NOMO-1 (cell line): ENCODE measurements at regions not wholly inside any gene's neighbourhood (a gene's known extent, or its start where the extent isn't known, plus 50 kb on each side); places are given as distances from the start of the nearest gene placed in this dataset.

ENCODE experiments used
- DNase-seq, 2 experiments: peaks; one replicate each; lab custom pipeline; 2025; ENCODE audit not compliant: unreplicated experiment in 2 of 2; lab: John Stamatoyannopoulos, UW

DNA sequence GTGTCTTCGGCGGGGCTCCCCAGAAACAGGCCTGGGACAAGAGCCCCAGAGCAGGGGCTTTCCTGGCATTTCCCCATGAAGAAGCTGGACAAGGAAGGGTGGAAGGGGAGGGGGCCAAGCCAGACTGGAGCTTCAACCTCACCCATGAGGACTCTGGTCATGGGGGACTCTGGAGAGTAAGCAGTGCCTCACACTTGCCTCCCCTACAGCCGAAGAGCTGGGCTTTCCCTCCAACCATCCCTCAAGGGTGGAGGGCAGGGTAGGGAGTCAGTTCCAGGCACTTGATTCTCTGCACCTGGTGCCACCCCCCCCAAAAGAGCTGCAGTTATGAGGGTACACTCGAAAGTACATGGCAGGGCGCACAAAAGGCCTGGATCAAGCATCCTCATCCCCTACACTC is 246.6 kb downstream of the TFCP2L1 start:
- DNase-seq = no peak

DNA sequence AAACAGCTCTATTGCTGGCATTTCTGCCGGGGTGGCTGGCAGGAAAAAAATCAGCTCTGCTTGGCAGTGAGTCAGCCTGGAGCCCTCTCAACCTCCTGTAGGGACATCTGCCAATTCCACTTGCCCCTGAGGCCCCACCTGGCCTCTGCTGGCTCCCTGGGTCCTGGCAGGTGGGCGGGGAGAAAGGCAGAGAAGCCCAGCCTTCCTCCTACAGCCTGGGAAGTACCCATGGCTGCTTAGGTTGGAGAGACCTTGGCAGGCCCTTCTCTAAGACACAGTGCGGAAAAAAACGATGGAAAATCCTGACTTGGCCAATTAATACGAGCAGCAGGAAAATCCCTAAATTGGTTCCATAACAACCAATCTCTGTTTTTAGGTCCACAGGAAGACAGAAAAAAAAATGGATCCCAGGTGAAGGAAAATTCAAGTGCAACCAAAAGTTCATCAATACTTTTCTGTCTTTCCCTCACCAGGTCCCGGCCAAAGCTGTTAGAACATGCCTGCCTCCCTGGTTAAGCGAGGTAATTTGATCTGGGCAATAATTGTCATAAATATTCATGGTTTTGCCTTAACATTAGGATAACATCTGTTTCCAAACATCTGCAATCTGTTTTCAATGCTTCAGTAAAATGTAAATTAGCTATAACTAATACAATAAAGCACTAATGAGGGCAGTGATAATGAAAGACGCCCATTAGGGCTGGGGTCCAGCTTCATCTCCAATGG is 245.9 kb downstream of the TFCP2L1 start:
- no peak for DNase-seq

DNA sequence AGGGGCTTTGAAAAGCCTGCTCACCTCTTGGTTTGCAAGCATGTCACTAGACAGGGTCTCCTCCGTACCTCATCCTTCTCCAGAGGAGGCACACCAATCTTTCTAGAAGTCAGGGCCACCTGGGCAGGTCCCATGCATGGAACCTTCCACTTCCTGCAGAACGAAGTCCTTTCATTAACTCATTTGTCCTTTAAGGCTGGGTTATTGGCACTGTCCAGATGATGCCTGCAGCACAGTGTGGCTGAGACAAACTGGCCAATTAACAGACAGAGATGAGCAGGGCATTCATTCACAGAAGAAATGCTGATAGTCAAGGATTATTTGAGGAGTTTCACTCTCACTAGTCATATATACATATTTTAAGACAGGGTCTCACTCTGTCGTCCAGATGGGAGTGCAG is 245.3 kb downstream of the TFCP2L1 start:
- no peak for DNase-seq

DNA sequence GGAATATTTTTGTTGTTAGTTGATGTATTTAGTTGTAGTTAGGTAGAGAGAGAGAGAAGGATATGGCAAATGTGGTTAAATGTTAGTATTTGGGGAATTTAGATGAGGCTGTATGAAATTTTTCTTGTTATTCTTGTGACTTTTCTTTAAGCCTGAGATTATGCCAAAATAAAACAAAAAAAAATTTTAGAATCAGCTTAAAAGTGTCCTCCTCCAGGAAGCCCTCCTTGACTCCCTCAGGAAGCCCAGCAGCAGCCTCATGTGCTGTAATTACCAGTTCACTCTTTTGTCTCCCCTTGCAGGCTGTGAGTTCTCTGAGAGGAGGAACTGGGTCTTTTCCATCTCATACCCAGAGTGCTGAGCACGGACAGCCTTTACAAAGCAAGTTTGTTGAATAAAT is 243.5 kb downstream of the TFCP2L1 start:
- DNase-seq = no peak

DNA sequence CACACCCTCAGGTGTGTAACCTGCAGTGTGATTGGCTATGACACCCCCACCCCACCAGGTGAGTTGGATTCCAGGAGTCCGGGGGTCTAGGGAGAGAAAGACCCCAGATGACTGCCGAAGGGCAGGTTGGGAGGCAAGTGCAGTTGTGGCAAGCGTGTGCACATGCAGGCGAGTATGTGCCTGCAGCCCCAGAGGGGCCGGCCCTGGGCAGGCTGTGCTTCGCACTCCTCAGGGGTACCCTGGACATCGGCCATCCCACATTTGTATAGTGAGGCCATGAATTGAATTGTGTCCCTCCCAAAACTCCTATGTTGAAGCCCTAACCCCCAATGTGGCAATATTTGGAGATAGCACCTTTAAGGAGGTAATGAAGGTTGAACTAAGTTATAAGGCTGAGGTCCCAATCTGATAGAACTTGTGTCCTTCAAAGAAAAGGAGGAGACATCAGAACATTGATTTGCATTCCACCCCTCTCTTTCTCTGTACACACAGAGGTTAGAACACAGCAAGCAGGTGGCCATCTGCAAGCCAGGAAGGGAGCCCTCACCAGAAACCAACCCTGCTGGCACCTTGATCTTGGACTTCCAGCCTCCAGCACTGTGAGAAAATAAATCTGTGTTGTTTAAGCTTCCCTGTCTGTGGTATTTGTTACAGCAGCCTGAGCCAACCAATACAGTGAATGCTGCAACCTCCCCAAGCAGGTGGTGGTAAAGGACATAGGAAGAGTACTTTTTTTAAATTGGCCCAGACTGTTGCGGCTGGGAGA is 241.8 kb downstream of the TFCP2L1 start:
- DNase-seq = no peak

GRCh38 chr2:121043827-121044222 is 241.2 kb downstream of the TFCP2L1 start:
- DNase-seq = no peak

DNA sequence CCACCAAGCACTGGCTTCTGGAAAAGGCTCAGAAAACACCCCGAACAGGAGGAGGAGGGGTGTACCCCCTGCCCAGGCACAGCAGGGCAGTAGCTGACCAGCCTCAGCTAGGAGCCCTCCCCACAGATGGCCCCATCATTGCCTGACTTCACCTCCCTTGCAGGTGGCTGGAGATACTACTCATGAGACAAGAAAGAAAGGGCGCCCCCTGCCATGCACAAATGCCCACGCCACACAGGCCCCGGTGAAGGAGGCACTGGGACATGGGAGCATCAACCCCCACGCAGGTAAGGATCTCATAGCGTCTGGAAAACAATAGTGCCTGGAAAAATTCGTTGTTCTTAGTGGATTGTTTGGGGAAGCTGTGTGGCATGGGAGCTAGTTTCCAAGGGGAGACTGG is 240.6 kb downstream of the TFCP2L1 start:
- DNase-seq = no peak

DNA sequence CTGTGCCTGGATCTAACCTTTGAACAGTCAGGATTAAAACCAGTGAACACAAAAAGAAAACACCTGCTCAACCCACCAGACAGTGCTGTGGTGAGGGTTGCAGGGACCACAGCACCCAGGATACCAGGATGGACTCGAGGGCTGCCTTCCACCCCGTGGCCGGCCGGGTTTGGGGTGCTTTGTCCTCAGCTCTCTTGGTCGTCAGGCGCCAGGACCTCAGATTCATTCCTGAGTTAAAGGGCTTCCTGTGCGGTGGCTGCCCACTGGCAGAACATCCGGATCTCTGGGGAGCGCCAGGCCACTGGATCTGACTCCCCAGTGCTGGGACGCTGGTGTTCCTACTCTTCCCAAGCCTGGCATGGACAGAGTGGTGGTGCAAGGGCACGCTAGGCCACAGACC is 239.8 kb downstream of the TFCP2L1 start:
- DNase-seq = no peak

GRCh38 chr2:121046335-121046734 is 238.7 kb downstream of the TFCP2L1 start:
- no peak for DNase-seq

GRCh38 chr2:121047383-121047782 is 237.6 kb downstream of the TFCP2L1 start:
- DNase-seq = no peak

DNA sequence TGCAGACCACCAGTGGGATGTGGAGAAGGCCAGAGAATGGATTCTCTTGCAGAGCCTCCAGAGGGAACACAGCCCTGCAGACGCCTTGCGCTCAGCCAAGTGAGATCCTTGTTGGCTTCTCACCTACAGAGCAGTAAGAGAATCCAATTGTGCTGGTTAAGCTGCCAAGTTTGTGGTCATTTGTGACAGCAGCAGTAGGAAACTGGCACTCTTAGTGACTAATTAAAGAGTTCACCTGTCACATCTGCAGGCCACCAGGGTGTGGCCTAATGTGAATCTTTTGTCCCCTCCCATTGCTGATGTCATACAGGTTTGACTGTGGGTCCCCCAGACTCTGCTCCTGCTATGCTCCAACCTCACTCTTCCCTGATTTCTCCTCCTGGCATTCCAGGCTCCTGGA is 235.9 kb downstream of the TFCP2L1 start:
- DNase-seq = no peak

DNA sequence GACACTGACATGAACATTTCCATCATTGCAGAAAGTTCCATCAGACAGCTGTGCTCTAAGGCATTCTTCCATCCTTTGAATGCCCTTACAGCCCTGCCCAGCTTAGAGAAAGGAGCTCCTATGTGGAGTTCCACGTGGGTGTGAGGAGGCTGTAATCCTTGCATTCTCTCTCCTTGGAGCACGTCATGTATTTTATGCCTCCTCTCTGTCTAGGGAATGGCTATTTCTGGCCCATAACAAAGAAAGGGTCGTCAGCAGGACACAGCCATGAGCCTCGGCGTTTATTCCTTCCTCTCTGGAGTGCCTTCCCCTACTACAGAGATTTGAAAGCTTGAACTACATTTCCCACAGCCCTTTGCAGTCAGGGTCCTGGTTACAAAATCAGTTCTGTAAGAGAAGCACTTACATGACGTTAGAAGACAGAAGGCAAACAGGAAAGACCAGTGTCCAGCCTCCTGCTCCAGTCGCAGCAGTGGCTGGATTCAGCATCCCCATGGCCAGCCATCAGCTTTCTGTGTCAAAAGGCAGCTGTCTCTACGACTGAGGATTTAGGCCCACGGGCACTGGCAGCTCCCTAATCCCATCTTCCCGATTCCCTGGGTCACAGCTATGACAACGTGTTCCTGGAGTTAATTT is 234.9 kb downstream of the TFCP2L1 start:
- no peak for DNase-seq

DNA sequence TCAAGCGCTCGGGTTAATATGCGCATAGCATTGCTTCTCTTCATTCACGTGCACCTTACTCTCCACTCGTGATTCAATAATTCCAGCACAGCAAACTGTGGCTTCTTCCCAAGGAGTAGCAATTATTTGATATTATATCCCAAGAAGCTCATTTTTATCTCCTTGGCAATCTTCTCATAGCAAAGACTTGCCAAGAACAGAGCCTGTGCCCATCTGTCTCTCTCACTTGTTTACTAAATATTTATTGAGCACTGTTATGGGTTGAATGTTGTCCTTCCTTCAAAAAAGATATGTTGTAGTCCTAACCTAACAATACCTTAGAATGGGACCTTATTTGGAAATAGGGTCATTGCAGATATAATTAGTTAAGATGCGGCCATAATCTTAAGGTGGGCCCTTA is 233.7 kb downstream of the TFCP2L1 start:
- no peak for DNase-seq

- no peak for DNase-seq
Measured at GRCh38 chr2:121052023-121052422, 233.0 kb downstream of the TFCP2L1 start.

DNA sequence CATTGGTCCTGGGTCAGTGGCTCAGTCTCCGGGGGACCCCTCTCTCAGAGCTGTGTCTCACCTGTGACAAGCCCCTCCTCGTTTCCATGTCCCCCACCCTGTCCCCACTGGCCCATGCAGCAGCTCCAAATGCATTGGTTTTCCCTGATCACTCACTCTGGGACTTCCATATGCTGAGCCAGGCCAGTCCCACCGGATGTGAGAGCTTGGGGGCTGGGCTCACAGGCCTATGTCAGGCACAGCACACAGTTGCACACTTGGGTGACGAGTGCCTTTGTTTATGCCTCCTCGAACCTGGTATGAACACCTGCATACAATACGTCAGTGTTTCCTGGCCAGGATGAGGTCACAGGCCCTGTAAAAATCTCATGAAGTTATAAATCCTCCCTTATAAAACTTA is 232.5 kb downstream of the TFCP2L1 start:
- no peak for DNase-seq

DNA sequence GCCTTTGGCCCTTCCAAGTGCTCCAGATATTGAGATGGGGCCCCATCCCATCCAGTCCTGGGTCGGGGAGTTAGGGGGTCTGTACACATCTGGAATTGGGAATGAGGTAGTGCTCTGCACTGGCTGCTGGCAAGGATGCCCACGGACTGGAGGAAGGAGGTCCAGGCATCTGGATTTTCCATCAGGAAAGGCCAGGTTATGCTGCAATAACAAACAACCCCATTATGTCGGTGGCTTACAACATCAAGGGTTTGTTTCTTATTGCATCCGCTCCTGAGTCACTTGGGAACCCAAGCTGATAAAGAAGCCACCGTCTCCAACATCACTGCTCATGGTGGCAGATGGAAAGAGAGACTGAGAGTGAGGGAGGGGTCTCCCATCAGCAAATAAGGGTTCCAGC is 229.9 kb downstream of the TFCP2L1 start:
- no peak for DNase-seq

DNA sequence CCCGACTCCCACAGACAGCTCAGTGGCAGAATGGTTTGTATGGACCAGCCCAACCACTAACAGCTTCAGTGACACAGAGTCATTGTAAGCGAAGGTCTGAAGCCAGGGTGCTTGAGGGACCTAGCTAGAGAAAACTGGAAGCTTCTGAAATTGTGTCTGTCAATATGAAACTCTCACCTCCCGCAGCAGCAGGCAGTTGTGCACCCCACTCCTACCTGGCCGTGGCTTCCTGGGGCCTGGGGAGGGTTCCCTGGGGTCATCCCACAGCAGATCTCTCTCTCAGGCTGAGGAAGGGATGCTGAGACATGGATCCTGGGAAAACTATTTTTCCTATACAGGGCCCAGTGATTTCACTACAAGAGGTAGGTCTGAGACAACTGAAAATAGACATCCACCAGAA is 229.5 kb downstream of the TFCP2L1 start:
- no peak for DNase-seq

DNA sequence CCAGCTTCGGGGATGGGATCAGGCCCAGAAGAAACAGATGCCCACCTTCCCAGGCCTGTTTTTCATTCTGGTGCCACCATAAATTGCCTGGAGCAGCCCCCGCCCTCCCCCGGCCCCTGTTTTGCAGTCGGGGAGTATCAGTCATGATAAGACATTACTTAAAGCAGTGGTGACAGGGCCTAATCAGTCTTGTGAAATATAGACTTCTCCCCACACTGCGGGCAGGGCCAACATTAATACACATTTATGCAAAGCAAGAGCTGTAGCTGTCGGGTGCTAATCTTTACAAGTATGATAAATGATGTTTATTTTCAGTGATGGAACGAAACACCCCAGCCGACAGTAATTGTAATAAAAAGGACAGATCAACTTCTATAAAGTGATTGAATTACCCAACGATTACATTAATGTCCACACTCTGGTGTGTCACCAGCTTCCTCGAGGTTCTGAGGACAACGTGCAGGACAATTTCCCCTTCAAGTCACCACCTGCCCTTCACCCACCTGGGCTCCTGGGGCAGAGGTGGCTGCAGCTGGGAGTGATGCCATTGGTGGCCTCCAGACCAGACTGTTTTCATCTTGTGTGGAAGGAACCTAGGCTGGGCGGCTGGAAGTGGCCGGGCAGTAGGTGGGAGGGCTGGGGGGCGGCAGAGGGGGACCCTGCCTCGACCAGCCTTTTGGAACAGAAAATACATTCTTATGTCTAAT is 226.0 kb downstream of the TFCP2L1 start:
- no peak for DNase-seq

GRCh38 chr2:121059651-121060649 is 225.1 kb downstream of the TFCP2L1 start:
- DNase-seq = no peak

GRCh38 chr2:121061633-121062032 is 223.4 kb downstream of the TFCP2L1 start:
- DNase-seq = no peak
